A549 (cell line): ENCODE measurements at regions not wholly inside any gene's neighbourhood (a gene's known extent, or its start where the extent isn't known, plus 50 kb on each side); places are given as distances from the start of the nearest gene placed in this dataset.
A peak's percentile ranks its signal among the peaks of the same experiment; 100 is the strongest.

ENCODE experiments used
- ATAC-seq, 2 experiments: fragments of 200-7000 bp in 1 of 2; fragments of >200 bp in 1 of 2; cut with Nextera tagmentation in 1 of 2; cut with Tn5 transposase in 1 of 2; 3 replicates each; pipeline versions ENCODE4 v1.8.0 to v1.9.1; 2018 to 2020; ENCODE audit warnings: mild to moderate bottlenecking in 1 of 2, moderate library complexity in 1 of 2
- CTCF ChIA-PET: fragments of 300-600 bp; sonication (Branson Sonifier 250); formaldehyde crosslinking; extraction: SDS; loops from one replicate; lab custom pipeline; 2021; ENCODE audit warnings: antibody characterized with exemption, inconsistent platforms; lab: Yijun Ruan, JAX
- POLR2A ChIA-PET: fragments of 350-600 bp; formaldehyde crosslinking; extraction: SDS; loops from one replicate; lab custom pipeline; 2021; ENCODE audit warnings: antibody characterized with exemption, inconsistent platforms; lab: Yijun Ruan, JAX
- DNase-seq, 2 experiments: peaks; one replicate each; pipeline versions ENCODE4 v3.0.0 to v3.0.0-alpha.2; 2011 to 2016; ENCODE audit warnings: low read depth in 1 of 2, low spot score in 1 of 2
- FAIRE-seq: peaks from 2 replicates; lab custom pipeline; 2011; peaks lifted over from hg19 to GRCh38; lab: Jason Lieb, UNC
- H3K27ac ChIP-seq, 2 experiments: fragments of >200 bp; sonication (Bioruptor Twin); formaldehyde crosslinking; 3 replicates each; pipeline ENCODE4 v1.5.1; 2016 to 2017
- H3K4me1 ChIP-seq: fragments of >200 bp; sonication (Bioruptor Twin); formaldehyde crosslinking; 3 replicates; pipeline ENCODE4 v1.6.1; 2016
- H3K4me2 ChIP-seq: fragments of >200 bp; sonication (Bioruptor Twin); formaldehyde crosslinking; 3 replicates; pipeline ENCODE4 v1.6.1; 2016
- H3K4me3 ChIP-seq: fragments of >200 bp; sonication (Bioruptor Twin); formaldehyde crosslinking; 3 replicates; pipeline ENCODE4 v1.5.1; 2016
- H3K9me3 ChIP-seq: fragments of >200 bp; sonication (Bioruptor Twin); formaldehyde crosslinking; 3 replicates; pipeline ENCODE4 v1.6.1; 2016
- CBX2 ChIP-seq: fragments of 200-600 bp; sonication (generic); IDR thresholded peaks from 2 replicates; pipeline ENCODE4 v1.6.1; 2016; ENCODE audit warnings: low read depth, mild to moderate bottlenecking, borderline replicate concordance
- CEBPB ChIP-seq, 2 experiments: fragments of >200 bp in 1 of 2; sonication (Bioruptor Twin) in 1 of 2; formaldehyde crosslinking in 1 of 2; IDR thresholded peaks; 2 replicates each; pipeline ENCODE4 v1.6.1; 2012 to 2016
- CTCF ChIP-seq: fragments of >200 bp; sonication (Bioruptor Twin); formaldehyde crosslinking; IDR thresholded peaks from 3 replicates; pipeline ENCODE4 v1.5.1; 2016
- EHMT2 ChIP-seq: fragments of 200-600 bp; sonication (generic); IDR thresholded peaks from 2 replicates; pipeline ENCODE4 v1.6.1; 2016; ENCODE audit warnings: antibody characterized with exemption, low read depth, mild to moderate bottlenecking, moderate library complexity
- EP300 ChIP-seq, 2 experiments: fragments of >200 bp; sonication (Bioruptor Twin); formaldehyde crosslinking; IDR thresholded peaks; 2 replicates in 1 of 2; 3 replicates in 1 of 2; pipeline ENCODE4 v1.6.1; 2016 to 2017
- ESRRA ChIP-seq: fragments of 150-350 bp; IDR thresholded peaks from 2 replicates; pipeline ENCODE4 v1.6.1; 2014; ENCODE audit warnings: mild to moderate bottlenecking, low read length, borderline replicate concordance
- FOSB ChIP-seq: fragments of 250-450 bp; sonication (Bioruptor Pico); IDR thresholded peaks from 2 replicates; pipeline ENCODE4 v1.5.0; 2020; ENCODE audit warnings: mild to moderate bottlenecking, moderate library complexity
- GATA3 ChIP-seq: IDR thresholded peaks from 2 replicates; pipeline ENCODE4 v1.6.1; 2012; ENCODE audit warnings: borderline replicate concordance
- HEYL ChIP-seq: fragments of 250-450 bp; sonication (Bioruptor Pico); IDR thresholded peaks from 2 replicates; pipeline ENCODE4 v1.8.0; 2021; ENCODE audit warnings: mild to moderate bottlenecking, moderate library complexity
- KDM1A ChIP-seq: fragments of 200-600 bp; sonication (generic); IDR thresholded peaks from 2 replicates; pipeline ENCODE4 v1.6.1; 2016; ENCODE audit warnings: low read depth, mild to moderate bottlenecking
- KDM5A ChIP-seq: fragments of 200-600 bp; sonication (generic); IDR thresholded peaks from 2 replicates; pipeline ENCODE4 v1.6.1; 2016; ENCODE audit warnings: antibody characterized with exemption, mild to moderate bottlenecking
- MAFK ChIP-seq: fragments of 450-650 bp; IDR thresholded peaks from 2 replicates; pipeline ENCODE4 v1.6.1; 2014; ENCODE audit not compliant: partially characterized antibody
- MYC ChIP-seq: IDR thresholded peaks from 2 replicates; pipeline ENCODE4 v1.6.1; 2012; ENCODE audit warnings: mild to moderate bottlenecking, inconsistent platforms, low read length, improper control_type of control experiment, borderline replicate concordance
- NFE2L2 ChIP-seq: fragments of 150-350 bp; conservative IDR thresholded peaks from 2 replicates; pipeline ENCODE4 v1.6.1; 2014; ENCODE audit warnings: low read length
- RAD21 ChIP-seq, 2 experiments: fragments of >200 bp in 1 of 2; sonication (Bioruptor Twin) in 1 of 2; formaldehyde crosslinking in 1 of 2; IDR thresholded peaks in 1 of 2; conservative IDR thresholded peaks in 1 of 2; 2 replicates in 1 of 2; 3 replicates in 1 of 2; pipeline ENCODE4 v1.6.1; 2012 to 2018; ENCODE audit warnings: inconsistent platforms in 1 of 2
- RNF2 ChIP-seq: fragments of 200-600 bp; sonication (generic); IDR thresholded peaks from 2 replicates; pipeline ENCODE4 v1.6.1; 2016; ENCODE audit warnings: low read depth, mild to moderate bottlenecking, antibody characterized with exemption, moderate library complexity, borderline replicate concordance
- SMC3 ChIP-seq: fragments of >200 bp; sonication (Bioruptor Twin); formaldehyde crosslinking; IDR thresholded peaks from 3 replicates; pipeline ENCODE4 v1.6.1; 2018; ENCODE audit warnings: inconsistent platforms
- TFCP2L1 ChIP-seq: fragments of 250-450 bp; sonication (Bioruptor Pico); IDR thresholded peaks from 2 replicates; pipeline ENCODE4 v1.5.0; 2021; ENCODE audit warnings: mild to moderate bottlenecking
- WGBS: methylation state at CpG from one replicate; pipeline ENCODE4 v1.1.6; 2017; ENCODE audit errors: missing lambda C conversion rate; 5-methylcytosine and 5-hydroxymethylcytosine counted together
- TF ChIP-seq, protein P1 (sequence below): IDR thresholded peaks from 2 replicates; pipeline ENCODE4 v1.6.1; 2012
- TF ChIP-seq, protein P2 (sequence below): IDR thresholded peaks from 2 replicates; pipeline ENCODE4 v1.6.1; 2012
- TF ChIP-seq, protein P3 (sequence below): fragments of >200 bp; sonication (Bioruptor Twin); formaldehyde crosslinking; IDR thresholded peaks from 2 replicates; pipeline ENCODE4 v1.6.1; 2016

GRCh38 chr12:87879141-87879540 is 150.1 kb downstream of the C12orf50 start:
- POLR2A ChIA-PET: no interaction called here
- ATAC-seq (no peak), DNase-seq (no peak), FAIRE-seq (no peak)
- TF ChIP-seq HEYL (CRISPR knock-in tag) (no peak), RNF2 (no peak), TFCP2L1 (no peak), CEBPB (IDR thresholded peaks at IDR 0.05) (no peak), KDM5A (no peak), RAD21 (conservative IDR thresholded peaks at IDR 0.05 in 1 of 2, IDR thresholded peaks at IDR 0.05 in 1 of 2) (no peak), ESRRA (no peak), FOSB (CRISPR knock-in tag) (no peak)
- Histone ChIP-seq H3K4me2 (no peak overlapping the region), H3K9me3 (no peaks in the 10 kb centered on the region), H3K4me1 (no peaks in the 10 kb centered on the region), H3K27ac (no peak overlapping the region), H3K4me3 (no peak overlapping the region)
- 32% methylated on average over 3 of the region's 3 CpGs for WGBS
- CTCF ChIA-PET: interaction anchor here (1.0 kb wide), 1 partner anchor 30 kb away, joined by 3 read pairs; no protein-coding TSS in a partner anchor

DNA sequence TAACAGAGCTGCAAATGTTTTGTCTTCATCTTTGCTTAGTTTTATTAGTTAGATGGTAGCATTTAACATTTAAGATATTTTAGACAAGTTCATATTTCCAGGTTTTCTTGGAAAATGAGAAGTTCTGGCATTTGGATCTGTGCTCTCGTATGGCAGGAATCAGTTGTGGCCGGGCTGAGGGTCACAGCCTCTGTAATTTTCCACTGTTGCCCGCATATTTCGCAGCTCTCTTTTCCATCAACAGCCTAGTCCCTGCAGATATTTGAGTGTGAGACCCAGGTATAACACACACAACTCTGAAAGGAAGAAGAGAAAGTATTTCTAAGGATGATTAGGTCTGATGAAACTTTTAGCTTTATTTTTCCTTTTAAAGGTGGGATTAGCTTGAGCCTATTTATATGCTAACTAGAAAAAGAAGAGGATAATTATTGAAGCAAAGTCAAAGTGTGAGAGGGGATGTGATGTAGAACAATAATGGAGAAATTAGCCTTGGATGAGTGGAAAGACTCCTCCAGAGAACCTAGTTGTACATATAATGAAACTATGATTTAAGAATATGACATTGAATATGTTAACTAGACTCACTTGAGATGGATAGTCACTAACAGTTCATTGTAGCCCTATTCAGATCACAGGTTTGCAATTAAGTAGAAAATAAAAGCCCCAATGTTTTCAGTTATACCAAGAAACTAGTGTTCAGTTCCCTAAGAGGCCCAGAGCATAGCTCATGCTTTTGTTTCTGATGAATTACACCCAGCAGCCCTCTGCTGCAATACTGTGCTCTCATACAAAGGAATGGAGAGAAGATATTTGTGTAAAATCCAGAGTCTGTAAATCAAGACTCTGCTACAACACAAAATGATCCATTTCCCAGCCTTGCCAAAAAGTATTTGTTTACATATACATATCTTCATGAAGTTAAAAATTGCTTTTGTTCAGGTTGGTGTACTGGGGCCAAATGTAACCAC is 158.4 kb downstream of the C12orf50 start:
- ATAC-seq: no peak
- ChIA-PET POLR2A (no interaction called here), CTCF (interaction anchor here (1.0 to 1.8 kb wide), 2 partner anchors 22 to 23 kb away, joined by 3 to 4 read pairs; no protein-coding TSS in a partner anchor)

More for the DNA sequence above, 158.4 kb downstream of the C12orf50 start:
- H3K9me3 ChIP-seq: no peaks in the 10 kb centered on the region
- 79% methylated on average over 4 of the region's 4 CpGs for WGBS
- no peak overlapping the region for H3K4me3 ChIP-seq
- FAIRE-seq (no peak), DNase-seq (no peak)
- TF ChIP-seq, protein P1, sequence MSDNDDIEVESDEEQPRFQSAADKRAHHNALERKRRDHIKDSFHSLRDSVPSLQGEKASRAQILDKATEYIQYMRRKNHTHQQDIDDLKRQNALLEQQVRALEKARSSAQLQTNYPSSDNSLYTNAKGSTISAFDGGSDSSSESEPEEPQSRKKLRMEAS: no peak
- TF ChIP-seq CTCF (no peak), CBX2 (no peak), EP300 (IDR thresholded peaks at IDR 0.05) (no peak), KDM1A (no peak), FOSB (CRISPR knock-in tag) (no peak), SMC3 (no peak), GATA3 (no peak), EHMT2 (no peak), CEBPB (IDR thresholded peaks at IDR 0.05) (no peak), MAFK (no peak), KDM5A (no peak), HEYL (CRISPR knock-in tag) (no peak), NFE2L2 (no peak), RAD21 (conservative IDR thresholded peaks at IDR 0.05 in 1 of 2, IDR thresholded peaks at IDR 0.05 in 1 of 2) (no peak), MYC (no peak)
- TF ChIP-seq, protein P2, sequence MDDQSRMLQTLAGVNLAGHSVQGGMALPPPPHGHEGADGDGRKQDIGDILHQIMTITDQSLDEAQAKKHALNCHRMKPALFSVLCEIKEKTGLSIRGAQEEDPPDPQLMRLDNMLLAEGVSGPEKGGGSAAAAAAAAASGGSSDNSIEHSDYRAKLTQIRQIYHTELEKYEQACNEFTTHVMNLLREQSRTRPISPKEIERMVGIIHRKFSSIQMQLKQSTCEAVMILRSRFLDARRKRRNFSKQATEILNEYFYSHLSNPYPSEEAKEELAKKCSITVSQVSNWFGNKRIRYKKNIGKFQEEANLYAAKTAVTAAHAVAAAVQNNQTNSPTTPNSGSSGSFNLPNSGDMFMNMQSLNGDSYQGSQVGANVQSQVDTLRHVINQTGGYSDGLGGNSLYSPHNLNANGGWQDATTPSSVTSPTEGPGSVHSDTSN: no peak
- TF ChIP-seq, protein P3, sequence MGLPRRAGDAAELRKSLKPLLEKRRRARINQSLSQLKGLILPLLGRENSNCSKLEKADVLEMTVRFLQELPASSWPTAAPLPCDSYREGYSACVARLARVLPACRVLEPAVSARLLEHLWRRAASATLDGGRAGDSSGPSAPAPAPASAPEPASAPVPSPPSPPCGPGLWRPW: no peak
- H3K4me2 ChIP-seq: 0 out of 3 replicates have a peak overlapping the region, but pooled peaks have one; percentile 4
- peaks cover 8% of the 10 kb centered on the region; the same call in 1 of the 3 replicates for H3K4me1 ChIP-seq
- H3K27ac ChIP-seq: peak overlapping the region in 1 of 2 experiments; percentile 21; a peak in 1 of 6 replicates
